ENCODE measurements at regions not wholly inside any gene's neighbourhood (a gene's known extent, or its start where the extent isn't known, plus 50 kb on each side); places are given as distances from the start of the nearest gene placed in this dataset.

DNA sequence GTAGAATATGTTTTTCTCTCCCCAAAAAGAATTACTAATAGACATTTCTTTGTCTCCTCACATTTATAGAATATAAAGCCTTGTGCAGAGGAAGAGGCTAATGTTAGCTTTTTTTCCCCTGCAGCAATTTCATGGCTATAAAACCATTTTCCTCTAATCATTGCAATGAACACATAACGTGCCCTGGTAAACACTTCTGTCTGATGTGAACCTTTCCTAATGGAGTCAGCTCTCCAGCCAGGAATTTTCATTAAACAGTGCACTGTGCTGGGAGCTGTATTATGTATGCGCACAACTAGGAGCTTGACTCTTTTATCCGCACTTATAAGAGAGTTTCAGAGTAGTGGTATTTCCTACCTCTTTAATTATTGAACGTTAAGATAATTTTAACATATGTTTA lies 63.9 kb upstream of the SPATS2L start:
- dilution Hi-C loops (cut with MboI; ENCODE audit: extremely low pct_ligation_motif_present, low sequenced_read_pairs), result no loop called here
- no peaks in the 10 kb centered on the region for H3K9me1 ChIP-seq (replicated peaks; ENCODE audit: control insufficient read depth, extremely low read depth, insufficient read depth, low read length)
- H4K20me1 ChIP-seq (replicated peaks; ENCODE audit: control insufficient read depth, extremely low read depth, insufficient read depth, low read length), result no peaks in the 10 kb centered on the region
- ChIA-PET POLR2A (no interaction called here), CTCF (interaction anchor here (1.4 kb wide), 2 partner anchors 9 to 239 kb away, joined by 4 to 5 read pairs; no protein-coding TSS in a partner anchor)
- H3K27me3 ChIP-seq (ENCODE audit: control insufficient read depth in 2 of 2, insufficient read depth in 2 of 2, low read length in 2 of 2), result peaks cover 2 to 9% of the 10 kb centered on the region in 2 experiments
- BruUV-seq (replicated peaks), result no TSS peak
- no peak overlapping the region for H3K27ac ChIP-seq (ENCODE audit: insufficient read depth, low read depth, low read length)
- intact Hi-C loops (cut with micrococcal nuclease), result no loop called here
- TF ChIP-seq JUN (IDR thresholded peaks at IDR 0.05; ENCODE audit: borderline replicate concordance, insufficient read depth, insufficient read length, low read depth), result no peak
- H3K4me3 ChIP-seq (replicated peaks in 1 of 3; ENCODE audit: insufficient read depth in 1 of 3, low read depth in 1 of 3, low read length in 3 of 3), result no peak overlapping the region
- H3K79me2 ChIP-seq (ENCODE audit: control insufficient read depth, insufficient read depth, low read length), result no peaks in the 10 kb centered on the region
- H3K9me3 ChIP-seq (replicated peaks; ENCODE audit: control insufficient read depth, insufficient read depth, low read length), result no peaks in the 10 kb centered on the region
- no peaks in the 10 kb centered on the region for H3K4me1 ChIP-seq (ENCODE audit: control insufficient read depth, extremely low read depth, insufficient read depth, low read length)
- no peak for DNase-seq (ENCODE audit: low read depth, low spot score)
- no peak for FAIRE-seq
- no peak overlapping the region for H3K4me2 ChIP-seq (ENCODE audit: insufficient read depth, low read length)
- H3K36me3 ChIP-seq (ENCODE audit: control insufficient read depth in 2 of 2, extremely low read depth in 1 of 2, insufficient read depth in 2 of 2, low read length in 2 of 2), result no peaks in the 10 kb centered on the region
- no peak overlapping the region for H2AFZ ChIP-seq (ENCODE audit: low read depth, low read length)
- no peak overlapping the region for H3K9ac ChIP-seq (replicated peaks; ENCODE audit: extremely low read depth, insufficient read depth, low read length)

DNA sequence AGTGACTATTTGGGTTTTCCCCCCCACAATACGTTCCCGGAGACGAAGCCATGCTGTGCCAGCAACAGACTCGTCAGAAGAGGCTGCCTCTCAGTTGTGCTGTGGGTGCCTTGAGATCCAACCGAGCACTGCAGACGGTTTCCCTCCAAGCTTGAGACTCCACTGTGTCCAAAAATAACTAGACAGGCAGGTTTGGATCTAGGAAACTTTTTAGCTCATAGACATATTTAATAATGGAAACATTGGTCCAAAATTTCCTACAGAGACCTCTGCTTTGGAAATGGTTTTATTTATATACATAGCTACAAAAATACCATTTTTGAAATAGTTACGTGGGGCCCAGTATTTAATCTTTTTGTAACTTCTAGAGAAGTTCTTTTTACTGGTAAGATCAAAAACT lies 63.1 kb upstream of the SPATS2L start:
- FAIRE-seq (no peak), DNase-seq (ENCODE audit: low read depth, low spot score) (no peak)
- POLR2A ChIA-PET, result no interaction called here
- H3K79me2 ChIP-seq (ENCODE audit: control insufficient read depth, insufficient read depth, low read length), result no peaks in the 10 kb centered on the region
- intact Hi-C loops (cut with micrococcal nuclease) (no loop called here), dilution Hi-C loops (cut with MboI; ENCODE audit: extremely low pct_ligation_motif_present, low sequenced_read_pairs) (no loop called here)
- no peaks in the 10 kb centered on the region for H3K36me3 ChIP-seq (ENCODE audit: control insufficient read depth in 2 of 2, extremely low read depth in 1 of 2, insufficient read depth in 2 of 2, low read length in 2 of 2)
- TF ChIP-seq EZH2 (IDR thresholded peaks at IDR 0.05; ENCODE audit: borderline replicate concordance, low read depth, low read length, severe bottlenecking) (no peak), GATA2 (IDR thresholded peaks at IDR 0.05; ENCODE audit: insufficient read depth, insufficient read length, low read depth, low read length) (no peak), FOS (IDR thresholded peaks at IDR 0.05; ENCODE audit: borderline replicate concordance, insufficient read depth, low read length) (no peak)
- H2AFZ ChIP-seq (ENCODE audit: low read depth, low read length), result no peak overlapping the region
- H4K20me1 ChIP-seq (replicated peaks; ENCODE audit: control insufficient read depth, extremely low read depth, insufficient read depth, low read length), result no peaks in the 10 kb centered on the region
- no peak overlapping the region for H3K9ac ChIP-seq (replicated peaks; ENCODE audit: extremely low read depth, insufficient read depth, low read length)
- H3K9me3 ChIP-seq (replicated peaks; ENCODE audit: control insufficient read depth, insufficient read depth, low read length), result no peaks in the 10 kb centered on the region
- no peaks in the 10 kb centered on the region for H3K9me1 ChIP-seq (replicated peaks; ENCODE audit: control insufficient read depth, extremely low read depth, insufficient read depth, low read length)
- no TSS peak for BruUV-seq (replicated peaks)
- no peak overlapping the region for H3K27ac ChIP-seq (ENCODE audit: insufficient read depth, low read depth, low read length)
- CTCF ChIA-PET, result interaction anchor here (1.0 to 1.9 kb wide), 4 partner anchors 10 to 238 kb away, joined by 4 to 5 read pairs (median 4); no protein-coding TSS in a partner anchor
- no peak overlapping the region for H3K4me3 ChIP-seq (replicated peaks in 1 of 3; ENCODE audit: insufficient read depth in 1 of 3, low read depth in 1 of 3, low read length in 3 of 3)
- H3K4me1 ChIP-seq (ENCODE audit: control insufficient read depth, extremely low read depth, insufficient read depth, low read length), result no peaks in the 10 kb centered on the region
- H3K27me3 ChIP-seq (ENCODE audit: control insufficient read depth in 2 of 2, insufficient read depth in 2 of 2, low read length in 2 of 2), result peaks cover 2 to 9% of the 10 kb centered on the region in 2 experiments
- no peak overlapping the region for H3K4me2 ChIP-seq (ENCODE audit: insufficient read depth, low read length)

Data from endothelial cell of umbilical vein (primary cell).